Vagina (tissue), 2 donors: ENCODE measurements at regions not wholly inside any gene's neighbourhood (a gene's known extent, or its start where the extent isn't known, plus 50 kb on each side); places are given as distances from the start of the nearest gene placed in this dataset.

Source experiments
- CTCF ChIP-seq, 3 experiments: fragments of 450-650 bp in 2 of 3; fragments of 200-600 bp in 1 of 3; sonication (generic) in 1 of 3; IDR thresholded peaks; one replicate each; pipeline ENCODE4 v1.5.1; 2017 to 2019; ENCODE audit warnings: antibody characterized with exemption in 3 of 3, mild to moderate bottlenecking in 2 of 3, moderate library complexity in 2 of 3
- POLR2A ChIP-seq, 2 donors: fragments of 450-650 bp; IDR thresholded peaks; one replicate each; pipeline ENCODE4 v1.6.1; 2017; ENCODE audit warnings: antibody characterized with exemption in 2 of 2, mild to moderate bottlenecking in 2 of 2, moderate library complexity in 2 of 2
- POLR2AphosphoS5 ChIP-seq, 2 donors: sonication (generic); formaldehyde crosslinking; IDR thresholded peaks; one replicate each; pipeline ENCODE4 v1.9.0; 2017; ENCODE audit warnings: antibody characterized with exemption in 2 of 2, mild to moderate bottlenecking in 2 of 2, low read depth in 1 of 2; ENCODE audit not compliant: insufficient read depth in 1 of 2

DNA sequence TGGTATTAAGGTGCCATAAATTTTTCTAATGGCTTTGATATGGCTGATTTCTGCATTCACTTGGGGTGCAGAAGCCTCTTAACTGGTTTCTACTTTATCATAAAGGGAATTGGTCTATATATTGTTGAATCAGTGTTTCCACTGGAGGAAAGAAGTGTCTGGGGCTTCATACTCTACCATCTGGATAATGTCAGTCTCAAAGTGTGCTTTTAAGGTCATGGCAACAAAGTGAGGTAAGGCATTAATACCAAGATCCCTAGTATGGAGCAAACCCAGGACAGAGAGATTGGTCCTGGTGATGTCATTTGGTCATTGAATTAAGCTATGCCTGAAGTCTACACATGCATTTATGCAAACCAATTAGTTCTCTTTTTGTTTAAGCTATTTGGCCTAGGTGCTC lies 309.9 kb downstream of the DUSP10 start:
- TF ChIP-seq POLR2A (IDR thresholded peaks at IDR 0.05) (no peak), POLR2AphosphoS5 (IDR thresholded peaks at IDR 0.05; ENCODE audit: insufficient read depth in 1 of 2, low read depth in 1 of 2) (no peak), CTCF (IDR thresholded peaks at IDR 0.05) (no peak)
